GM18505 (cell line): ENCODE measurements at regions not wholly inside any gene's neighbourhood (a gene's known extent, or its start where the extent isn't known, plus 50 kb on each side); places are given as distances from the start of the nearest gene placed in this dataset.
"Not testable (repeated sequence)": the region's sequence is repeated elsewhere in the genome, so short reads cannot be mapped to it uniquely, and the experiment has no call there.

Experiments used
- ATAC-seq: cut with Tn5 transposase; IDR thresholded peaks from one replicate; pipeline ENCODE4 v1.9.1; 2021; ENCODE audit not compliant: unreplicated experiment
- POLR2A ChIP-seq: IDR thresholded peaks from 4 replicates; pipeline ENCODE4 v1.6.1; 2011; ENCODE audit warnings: borderline replicate concordance; ENCODE audit not compliant: insufficient read depth, insufficient read length; ENCODE audit errors: extremely low read depth

DNA sequence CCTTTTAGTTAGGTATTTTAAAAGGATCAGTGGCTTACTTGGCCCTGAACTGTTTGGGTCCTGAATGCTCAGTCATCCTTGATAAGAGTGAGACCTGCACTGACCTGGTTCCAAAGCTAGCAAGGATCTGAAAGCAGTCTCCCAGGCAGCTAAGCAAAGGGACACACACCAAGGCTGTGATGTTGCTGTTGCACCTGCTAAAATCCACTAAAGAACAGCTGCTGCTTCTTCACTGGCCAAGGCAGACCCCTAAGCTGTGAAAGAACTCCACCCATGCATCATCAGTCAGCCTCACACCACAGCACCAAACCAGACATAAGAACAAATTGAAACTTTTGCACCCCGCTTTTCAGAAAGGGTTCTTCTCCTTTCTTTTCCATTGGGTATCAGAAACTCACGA is 213.4 kb upstream of the STT3B start:
- no peak for ATAC-seq

DNA sequence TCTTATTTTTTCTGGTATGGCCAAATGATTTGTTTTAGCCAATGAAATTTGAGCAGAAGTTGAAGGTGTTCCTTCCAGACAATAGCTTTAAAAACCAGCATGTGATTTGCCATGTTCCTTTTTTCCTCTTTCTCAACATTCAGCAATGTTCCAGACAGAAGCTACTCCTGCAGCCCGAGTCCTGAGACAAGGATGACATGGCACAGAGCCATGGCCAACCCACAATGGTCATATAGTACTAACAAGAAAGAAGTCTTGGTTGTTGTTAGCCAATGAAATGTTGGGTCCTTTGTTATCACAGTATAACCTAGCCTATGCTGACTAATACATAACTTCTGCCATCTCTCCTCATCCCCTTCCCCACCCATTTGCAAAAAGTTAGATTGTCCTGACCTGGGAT is 211.1 kb upstream of the STT3B start:
- no peak for TF ChIP-seq POLR2A
- ATAC-seq: no peak

More for the DNA sequence above, 213.4 kb upstream of the STT3B start:
- no peak for TF ChIP-seq POLR2A

DNA sequence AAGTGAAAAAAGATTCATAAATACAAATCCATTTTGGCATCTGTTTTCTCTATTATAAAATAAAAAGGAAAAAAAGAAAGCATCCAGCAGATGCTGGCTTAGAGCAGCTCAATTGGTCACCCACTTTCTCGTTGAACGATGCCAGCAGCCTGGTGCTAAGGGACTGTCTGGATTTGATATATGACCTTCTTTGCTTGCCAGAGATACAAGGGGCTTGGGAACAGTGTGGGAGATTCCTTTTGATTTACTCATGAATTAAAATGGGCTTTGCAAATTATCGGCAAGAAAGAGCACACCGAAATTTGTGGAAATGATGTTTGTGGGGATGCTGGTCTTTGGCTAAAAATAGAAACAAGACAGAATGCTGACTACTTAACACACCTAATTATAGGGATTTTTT is 210.3 kb upstream of the STT3B start:
- TF ChIP-seq POLR2A: no peak
- ATAC-seq: no peak

DNA sequence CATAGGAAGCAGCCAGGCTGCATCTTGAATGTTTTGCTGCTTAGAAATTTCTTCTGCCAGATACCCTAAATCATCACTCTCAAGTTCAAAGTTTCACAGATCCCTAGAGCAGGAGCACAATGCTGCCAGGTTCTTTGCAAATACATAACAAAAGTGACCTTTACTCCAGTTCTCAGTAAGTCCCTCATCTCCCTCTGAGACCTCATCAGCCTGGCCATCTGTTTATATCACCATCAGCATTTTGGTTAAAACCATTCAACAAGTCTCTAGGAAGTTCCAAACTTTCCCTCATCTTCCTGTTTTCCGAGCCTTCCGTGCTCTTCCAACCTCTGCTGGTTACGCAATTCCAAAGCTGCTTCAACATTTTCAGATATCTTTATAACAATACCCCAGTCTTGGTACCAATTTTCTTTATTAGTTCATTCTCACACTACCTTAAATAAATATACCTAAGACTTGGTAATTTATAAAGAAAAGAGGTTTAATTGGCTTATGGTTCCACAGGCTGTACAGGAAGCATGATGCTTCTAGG is 204.8 kb upstream of the STT3B start:
- not testable (repeated sequence) for ATAC-seq

DNA sequence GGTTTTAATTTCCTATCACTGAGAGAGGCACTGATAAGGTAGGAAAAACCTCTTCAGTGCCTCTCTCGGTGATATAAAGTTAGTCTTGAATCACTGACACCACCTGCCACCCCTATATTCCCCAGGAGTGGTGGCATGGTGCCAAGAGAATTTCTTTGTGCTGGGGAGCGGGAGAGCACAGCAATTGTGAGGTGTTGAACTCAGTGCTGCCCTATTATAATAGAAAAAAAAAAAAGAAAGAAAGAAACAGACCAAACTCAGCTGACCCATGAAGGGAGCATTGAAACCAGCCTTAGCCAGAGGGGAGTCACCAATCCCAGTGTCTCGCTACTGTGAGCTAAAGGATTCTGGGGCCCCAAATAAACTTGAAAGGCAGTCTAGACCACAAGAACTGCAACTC is 201.4 kb upstream of the STT3B start:
- no peak for ATAC-seq
- no peak for TF ChIP-seq POLR2A

DNA sequence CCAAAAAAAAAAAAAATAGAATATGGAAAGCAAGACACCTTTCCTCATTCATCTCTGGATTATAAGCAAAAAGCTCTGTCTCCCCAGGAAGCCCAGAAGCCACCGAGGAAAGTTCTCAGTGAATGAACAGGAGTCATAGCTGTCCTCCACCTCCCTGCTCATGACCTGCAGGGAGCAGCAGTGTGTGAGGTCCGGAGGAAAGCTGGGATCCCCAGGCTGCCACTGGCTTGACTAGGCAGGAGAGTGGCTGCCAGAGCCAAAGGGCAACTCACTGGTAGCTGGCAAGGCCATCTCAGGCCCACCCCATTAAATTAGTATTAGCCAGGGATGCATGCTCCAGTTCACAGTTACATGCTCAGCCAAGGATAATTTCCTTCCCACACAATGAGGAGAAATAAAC is 191.6 kb upstream of the STT3B start:
- ATAC-seq: no peak
- TF ChIP-seq POLR2A: no peak

DNA sequence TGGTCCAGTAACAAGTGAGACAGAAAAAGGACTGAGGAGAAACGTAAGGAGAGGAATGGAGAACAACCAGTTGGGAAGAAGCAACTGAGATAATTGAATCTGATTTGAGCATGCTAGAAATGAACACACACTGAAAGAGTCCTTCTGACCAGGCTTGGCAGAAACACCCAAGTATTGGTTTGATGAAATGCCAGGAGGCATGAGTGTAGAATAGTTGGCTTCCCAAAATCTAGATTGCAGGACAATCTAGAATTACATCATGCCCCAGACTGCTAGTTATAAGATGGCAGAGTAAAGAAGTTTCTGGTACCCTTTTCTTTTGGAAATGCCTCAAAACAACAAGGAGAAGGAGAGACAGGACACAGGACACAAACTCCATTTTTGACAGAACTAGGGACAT is 189.7 kb upstream of the STT3B start:
- TF ChIP-seq POLR2A: no peak
- no peak for ATAC-seq

DNA sequence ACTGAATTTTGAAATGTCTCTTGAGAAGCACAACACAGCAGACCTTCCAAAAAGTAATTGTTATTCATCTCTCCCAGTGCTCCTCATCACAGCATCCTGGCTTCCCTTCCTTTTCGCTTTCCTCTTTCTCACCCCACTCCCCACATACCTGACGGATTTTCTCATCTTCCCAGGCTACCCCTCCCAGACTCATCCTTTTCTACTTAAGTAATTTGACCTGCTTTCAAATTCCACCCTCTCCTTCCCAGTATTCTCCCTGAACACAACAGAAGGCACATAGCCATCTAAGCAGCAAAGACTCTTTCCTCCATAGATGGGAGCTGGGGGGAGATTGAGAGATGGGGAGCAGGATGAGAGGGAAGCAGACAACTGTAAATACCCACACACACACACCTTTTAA is 187.1 kb upstream of the STT3B start:
- no peak for TF ChIP-seq POLR2A
- ATAC-seq: no peak

DNA sequence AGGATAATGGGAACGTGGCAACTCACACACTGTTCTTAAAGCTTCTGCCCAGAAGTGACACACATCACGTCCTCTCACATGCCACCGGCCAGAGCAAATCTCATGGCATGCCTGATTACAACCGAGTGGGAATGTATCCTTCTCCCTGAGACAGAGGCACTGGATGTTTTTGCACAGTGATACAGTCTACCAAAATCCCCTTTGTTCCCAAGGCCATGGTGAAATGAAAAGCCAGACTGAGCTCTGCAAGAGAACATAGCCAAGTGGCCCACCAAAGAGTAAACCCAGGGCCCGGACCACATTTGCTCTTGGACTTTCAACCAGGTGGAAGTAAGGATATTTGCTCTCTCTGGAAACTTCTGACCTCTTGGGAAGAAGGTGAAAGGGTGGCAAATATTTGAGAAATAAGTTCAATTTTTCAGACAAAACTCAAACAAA is 186.2 kb upstream of the STT3B start:
- TF ChIP-seq POLR2A: no peak
- no peak for ATAC-seq

DNA sequence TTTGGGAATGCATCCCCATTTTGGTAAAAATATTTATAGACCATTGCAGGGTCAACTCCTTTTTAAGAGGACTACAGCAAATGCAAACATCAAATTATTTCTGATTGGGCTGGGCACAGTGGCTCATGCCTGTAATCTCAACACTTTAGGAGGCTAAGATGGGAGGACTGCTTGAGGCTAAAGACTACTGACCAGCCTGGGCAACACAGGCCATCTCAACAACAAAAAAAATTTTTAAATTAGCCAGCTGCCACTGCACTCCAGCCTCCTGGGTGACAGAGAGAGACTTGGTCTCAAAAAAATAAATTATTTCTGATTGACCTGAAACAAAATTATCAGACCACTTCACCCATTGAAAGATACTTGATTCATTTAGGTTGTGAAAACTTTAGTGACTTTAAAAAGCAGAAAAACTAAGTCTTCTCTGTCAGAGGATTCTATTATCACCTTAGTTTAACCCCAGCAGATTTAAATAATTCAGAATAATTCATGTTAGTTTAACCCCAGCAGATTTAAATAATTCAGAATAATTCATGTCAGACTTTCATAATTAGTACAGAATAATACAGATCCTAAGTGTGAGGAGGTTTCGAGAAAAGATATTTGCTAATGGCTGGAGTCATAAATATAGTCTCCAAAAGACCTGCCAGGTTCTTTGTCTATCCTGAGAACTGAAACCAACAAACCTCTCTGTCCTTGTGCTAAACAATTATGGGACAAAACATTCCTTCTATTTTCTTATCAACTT is 183.6 kb upstream of the STT3B start:
- ATAC-seq: no peak
- no peak for TF ChIP-seq POLR2A

DNA sequence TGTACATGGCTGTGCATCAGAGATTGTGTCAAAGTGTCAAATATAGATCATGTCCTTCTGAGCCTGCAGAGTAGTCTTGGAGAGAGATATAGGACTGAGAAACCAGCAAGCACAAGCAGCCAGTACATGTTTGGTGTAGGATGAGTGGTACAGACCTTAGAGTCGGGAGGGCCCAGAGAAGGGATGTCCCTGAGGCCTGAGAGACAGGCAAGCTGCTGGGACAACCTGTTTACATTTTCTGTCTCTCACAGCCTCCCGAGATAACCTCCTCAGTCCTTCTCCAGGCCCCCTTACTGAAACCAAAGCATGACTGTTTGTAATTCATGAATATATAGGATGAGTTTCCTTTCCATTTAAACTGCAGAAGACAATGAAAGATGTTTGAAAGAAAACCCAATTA is 182.4 kb upstream of the STT3B start:
- ATAC-seq: no peak
- no peak for TF ChIP-seq POLR2A

DNA sequence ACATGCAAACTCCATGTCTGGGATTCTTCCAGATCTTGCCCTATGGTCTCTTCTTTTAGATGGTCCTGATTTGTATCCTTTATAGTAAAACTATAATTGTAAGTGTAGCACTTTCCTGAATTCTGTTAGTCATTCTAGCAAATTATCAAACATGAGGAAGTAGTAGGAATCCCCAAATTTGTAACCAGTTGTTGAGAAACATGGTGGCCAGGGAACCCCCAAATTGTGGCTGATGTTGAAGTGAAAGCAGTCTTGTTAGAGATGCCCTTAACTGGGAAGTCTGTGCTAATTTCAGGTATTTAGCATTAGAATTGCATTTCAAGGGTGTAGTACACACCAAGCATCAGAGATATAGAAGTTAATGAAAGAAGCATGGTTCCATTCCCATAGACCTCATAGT is 180.4 kb upstream of the STT3B start:
- no peak for ATAC-seq
- TF ChIP-seq POLR2A: no peak

DNA sequence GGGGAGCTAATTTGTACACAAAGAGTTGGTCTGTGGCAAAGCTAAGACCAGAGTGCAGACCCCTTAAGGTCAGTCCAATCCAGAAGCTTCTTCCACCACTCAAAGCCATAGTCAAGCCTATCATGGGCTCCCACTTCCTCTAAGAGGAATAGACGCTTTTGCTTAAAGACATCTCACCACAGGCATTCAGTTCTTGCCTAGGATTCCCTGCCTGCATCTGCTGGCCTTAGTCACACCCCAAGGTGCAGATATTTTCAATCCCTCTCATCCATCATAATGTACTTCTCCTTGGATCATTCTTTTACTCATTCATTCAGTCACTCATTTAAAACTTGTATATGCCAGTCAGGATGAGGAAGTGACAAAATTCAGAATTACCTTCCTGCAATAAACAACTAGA is 179.6 kb upstream of the STT3B start:
- TF ChIP-seq POLR2A: no peak
- no peak for ATAC-seq

DNA sequence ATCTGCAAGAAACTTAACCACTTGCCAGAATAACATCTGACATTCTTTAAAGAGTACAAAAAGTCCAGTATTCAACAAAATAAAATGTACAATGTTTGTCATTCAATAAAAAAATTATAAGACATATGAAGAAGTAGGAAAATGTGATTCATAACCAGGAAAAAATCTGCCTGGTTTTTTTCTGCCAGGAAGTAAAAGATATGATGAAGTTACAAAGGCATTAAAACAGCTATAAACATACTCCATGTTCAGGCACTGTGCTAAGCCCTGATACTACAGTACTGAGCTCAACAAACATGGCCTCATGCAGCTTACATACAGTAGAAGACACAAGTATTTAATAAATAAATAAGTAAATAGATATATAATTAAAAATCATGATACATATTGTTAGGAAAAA is 178.4 kb upstream of the STT3B start:
- ATAC-seq: no peak
- no peak for TF ChIP-seq POLR2A

DNA sequence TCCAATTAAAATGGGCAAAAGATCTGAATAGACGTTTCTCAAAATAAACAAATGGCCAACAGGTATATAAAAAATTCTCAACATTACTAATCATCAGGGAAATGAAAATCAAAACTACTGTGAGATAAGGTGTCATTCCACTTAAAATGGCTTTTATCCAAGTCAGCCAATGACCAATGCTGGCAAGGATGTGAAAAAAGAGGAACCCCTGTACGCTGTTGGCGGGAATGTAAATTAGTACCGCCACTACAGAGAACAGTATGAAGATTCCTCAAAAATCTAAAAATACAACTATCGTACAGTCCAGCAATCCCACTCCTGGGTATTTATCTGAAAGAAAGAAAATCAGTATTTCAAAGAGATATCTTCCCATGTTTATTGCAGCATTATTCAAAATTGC is 176.9 kb upstream of the STT3B start:
- no peak for ATAC-seq
- TF ChIP-seq POLR2A: no peak
